ENCODE measurements at regions not wholly inside any gene's neighbourhood (a gene's known extent, or its start where the extent isn't known, plus 50 kb on each side); places are given as distances from the start of the nearest gene placed in this dataset.

DNA sequence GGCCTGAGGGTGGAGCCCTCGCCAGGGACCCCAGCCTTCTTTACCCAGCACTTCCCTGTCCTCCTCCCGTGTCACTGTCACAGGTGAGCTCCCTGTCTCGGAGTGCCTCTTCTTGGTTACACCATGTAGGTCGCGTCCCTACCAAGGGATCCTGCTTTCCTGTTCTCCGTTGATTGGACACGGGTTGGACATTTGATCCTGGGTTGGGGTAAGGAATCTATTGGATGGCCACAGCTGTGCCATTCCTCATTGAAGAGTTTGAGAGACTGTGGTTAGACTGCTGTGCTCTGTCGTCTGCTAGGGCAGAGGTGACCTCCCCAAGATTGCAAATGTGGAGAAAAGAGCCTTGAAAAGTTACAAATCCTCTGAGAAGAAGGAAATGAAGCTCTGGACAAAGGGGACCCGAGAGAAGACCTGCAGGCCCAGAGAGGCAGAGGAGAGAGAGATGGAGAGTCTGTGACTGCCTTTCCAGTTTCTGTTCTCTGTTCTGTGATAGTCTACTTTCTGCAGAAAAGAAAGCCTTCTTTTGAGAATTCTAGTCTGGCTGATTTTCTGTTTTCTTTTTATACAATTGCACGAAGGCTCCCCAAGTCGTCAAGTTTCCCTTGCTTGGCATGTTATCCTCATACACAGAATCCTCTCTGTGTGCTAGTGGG, 325.7 kb upstream of the RGMA start:
- TF ChIP-seq, protein P1, sequence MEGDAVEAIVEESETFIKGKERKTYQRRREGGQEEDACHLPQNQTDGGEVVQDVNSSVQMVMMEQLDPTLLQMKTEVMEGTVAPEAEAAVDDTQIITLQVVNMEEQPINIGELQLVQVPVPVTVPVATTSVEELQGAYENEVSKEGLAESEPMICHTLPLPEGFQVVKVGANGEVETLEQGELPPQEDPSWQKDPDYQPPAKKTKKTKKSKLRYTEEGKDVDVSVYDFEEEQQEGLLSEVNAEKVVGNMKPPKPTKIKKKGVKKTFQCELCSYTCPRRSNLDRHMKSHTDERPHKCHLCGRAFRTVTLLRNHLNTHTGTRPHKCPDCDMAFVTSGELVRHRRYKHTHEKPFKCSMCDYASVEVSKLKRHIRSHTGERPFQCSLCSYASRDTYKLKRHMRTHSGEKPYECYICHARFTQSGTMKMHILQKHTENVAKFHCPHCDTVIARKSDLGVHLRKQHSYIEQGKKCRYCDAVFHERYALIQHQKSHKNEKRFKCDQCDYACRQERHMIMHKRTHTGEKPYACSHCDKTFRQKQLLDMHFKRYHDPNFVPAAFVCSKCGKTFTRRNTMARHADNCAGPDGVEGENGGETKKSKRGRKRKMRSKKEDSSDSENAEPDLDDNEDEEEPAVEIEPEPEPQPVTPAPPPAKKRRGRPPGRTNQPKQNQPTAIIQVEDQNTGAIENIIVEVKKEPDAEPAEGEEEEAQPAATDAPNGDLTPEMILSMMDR (IDR thresholded peaks at IDR 0.05 in 2 of 3, conservative IDR thresholded peaks at IDR 0.05 in 1 of 3; ENCODE audit: control insufficient read depth in 2 of 3, extremely low read depth in 1 of 3, insufficient read depth in 1 of 3, low read depth in 3 of 3, low read length in 3 of 3), result no peak
- TF ChIP-seq EZH2 (IDR thresholded peaks at IDR 0.05; ENCODE audit: borderline replicate concordance, control insufficient read depth, low read depth, low read length) (no peak), POLR2A (IDR thresholded peaks at IDR 0.05; ENCODE audit: low read depth, low read length) (no peak), ZZZ3 (IDR thresholded peaks at IDR 0.05; ENCODE audit: control insufficient read depth, insufficient read length, low read depth) (no peak)
- TF ChIP-seq, protein P2, sequence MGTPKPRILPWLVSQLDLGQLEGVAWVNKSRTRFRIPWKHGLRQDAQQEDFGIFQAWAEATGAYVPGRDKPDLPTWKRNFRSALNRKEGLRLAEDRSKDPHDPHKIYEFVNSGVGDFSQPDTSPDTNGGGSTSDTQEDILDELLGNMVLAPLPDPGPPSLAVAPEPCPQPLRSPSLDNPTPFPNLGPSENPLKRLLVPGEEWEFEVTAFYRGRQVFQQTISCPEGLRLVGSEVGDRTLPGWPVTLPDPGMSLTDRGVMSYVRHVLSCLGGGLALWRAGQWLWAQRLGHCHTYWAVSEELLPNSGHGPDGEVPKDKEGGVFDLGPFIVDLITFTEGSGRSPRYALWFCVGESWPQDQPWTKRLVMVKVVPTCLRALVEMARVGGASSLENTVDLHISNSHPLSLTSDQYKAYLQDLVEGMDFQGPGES (IDR thresholded peaks at IDR 0.05), result no peak
- TF ChIP-seq, protein P3, sequence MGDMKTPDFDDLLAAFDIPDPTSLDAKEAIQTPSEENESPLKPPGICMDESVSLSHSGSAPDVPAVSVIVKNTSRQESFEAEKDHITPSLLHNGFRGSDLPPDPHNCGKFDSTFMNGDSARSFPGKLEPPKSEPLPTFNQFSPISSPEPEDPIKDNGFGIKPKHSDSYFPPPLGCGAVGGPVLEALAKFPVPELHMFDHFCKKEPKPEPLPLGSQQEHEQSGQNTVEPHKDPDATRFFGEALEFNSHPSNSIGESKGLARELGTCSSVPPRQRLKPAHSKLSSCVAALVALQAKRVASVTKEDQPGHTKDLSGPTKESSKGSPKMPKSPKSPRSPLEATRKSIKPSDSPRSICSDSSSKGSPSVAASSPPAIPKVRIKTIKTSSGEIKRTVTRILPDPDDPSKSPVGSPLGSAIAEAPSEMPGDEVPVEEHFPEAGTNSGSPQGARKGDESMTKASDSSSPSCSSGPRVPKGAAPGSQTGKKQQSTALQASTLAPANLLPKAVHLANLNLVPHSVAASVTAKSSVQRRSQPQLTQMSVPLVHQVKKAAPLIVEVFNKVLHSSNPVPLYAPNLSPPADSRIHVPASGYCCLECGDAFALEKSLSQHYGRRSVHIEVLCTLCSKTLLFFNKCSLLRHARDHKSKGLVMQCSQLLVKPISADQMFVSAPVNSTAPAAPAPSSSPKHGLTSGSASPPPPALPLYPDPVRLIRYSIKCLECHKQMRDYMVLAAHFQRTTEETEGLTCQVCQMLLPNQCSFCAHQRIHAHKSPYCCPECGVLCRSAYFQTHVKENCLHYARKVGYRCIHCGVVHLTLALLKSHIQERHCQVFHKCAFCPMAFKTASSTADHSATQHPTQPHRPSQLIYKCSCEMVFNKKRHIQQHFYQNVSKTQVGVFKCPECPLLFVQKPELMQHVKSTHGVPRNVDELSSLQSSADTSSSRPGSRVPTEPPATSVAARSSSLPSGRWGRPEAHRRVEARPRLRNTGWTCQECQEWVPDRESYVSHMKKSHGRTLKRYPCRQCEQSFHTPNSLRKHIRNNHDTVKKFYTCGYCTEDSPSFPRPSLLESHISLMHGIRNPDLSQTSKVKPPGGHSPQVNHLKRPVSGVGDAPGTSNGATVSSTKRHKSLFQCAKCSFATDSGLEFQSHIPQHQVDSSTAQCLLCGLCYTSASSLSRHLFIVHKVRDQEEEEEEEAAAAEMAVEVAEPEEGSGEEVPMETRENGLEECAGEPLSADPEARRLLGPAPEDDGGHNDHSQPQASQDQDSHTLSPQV (IDR thresholded peaks at IDR 0.05), result no peak
- TF ChIP-seq, protein P4, sequence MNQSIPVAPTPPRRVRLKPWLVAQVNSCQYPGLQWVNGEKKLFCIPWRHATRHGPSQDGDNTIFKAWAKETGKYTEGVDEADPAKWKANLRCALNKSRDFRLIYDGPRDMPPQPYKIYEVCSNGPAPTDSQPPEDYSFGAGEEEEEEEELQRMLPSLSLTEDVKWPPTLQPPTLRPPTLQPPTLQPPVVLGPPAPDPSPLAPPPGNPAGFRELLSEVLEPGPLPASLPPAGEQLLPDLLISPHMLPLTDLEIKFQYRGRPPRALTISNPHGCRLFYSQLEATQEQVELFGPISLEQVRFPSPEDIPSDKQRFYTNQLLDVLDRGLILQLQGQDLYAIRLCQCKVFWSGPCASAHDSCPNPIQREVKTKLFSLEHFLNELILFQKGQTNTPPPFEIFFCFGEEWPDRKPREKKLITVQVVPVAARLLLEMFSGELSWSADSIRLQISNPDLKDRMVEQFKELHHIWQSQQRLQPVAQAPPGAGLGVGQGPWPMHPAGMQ (IDR thresholded peaks at IDR 0.05; ENCODE audit: borderline replicate concordance), result no peak

Data from GM12878 (cell line).